ENCODE measurements at regions not wholly inside any gene's neighbourhood (a gene's known extent, or its start where the extent isn't known, plus 50 kb on each side); places are given as distances from the start of the nearest gene placed in this dataset.

GRCh38 chr12:127162307-127162706 is 1104.7 kb upstream of the TMEM132C start:
- TF ChIP-seq, protein P1, sequence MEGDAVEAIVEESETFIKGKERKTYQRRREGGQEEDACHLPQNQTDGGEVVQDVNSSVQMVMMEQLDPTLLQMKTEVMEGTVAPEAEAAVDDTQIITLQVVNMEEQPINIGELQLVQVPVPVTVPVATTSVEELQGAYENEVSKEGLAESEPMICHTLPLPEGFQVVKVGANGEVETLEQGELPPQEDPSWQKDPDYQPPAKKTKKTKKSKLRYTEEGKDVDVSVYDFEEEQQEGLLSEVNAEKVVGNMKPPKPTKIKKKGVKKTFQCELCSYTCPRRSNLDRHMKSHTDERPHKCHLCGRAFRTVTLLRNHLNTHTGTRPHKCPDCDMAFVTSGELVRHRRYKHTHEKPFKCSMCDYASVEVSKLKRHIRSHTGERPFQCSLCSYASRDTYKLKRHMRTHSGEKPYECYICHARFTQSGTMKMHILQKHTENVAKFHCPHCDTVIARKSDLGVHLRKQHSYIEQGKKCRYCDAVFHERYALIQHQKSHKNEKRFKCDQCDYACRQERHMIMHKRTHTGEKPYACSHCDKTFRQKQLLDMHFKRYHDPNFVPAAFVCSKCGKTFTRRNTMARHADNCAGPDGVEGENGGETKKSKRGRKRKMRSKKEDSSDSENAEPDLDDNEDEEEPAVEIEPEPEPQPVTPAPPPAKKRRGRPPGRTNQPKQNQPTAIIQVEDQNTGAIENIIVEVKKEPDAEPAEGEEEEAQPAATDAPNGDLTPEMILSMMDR (IDR thresholded peaks at IDR 0.05) = no peak
- TF ChIP-seq POLR2A (IDR thresholded peaks at IDR 0.05) = no peak

All from prostate gland (tissue), 2 donors.